Glutamatergic neuron (in vitro differentiated cells): ENCODE measurements at regions not wholly inside any gene's neighbourhood (a gene's known extent, or its start where the extent isn't known, plus 50 kb on each side); places are given as distances from the start of the nearest gene placed in this dataset.

Experiments
- DNase-seq: peaks from one replicate; pipeline ENCODE4 v3.0.0; 2022
- H3K27ac Mint-ChIP-seq: one replicate; pipeline ENCODE4 v1.8.0; 2020; ENCODE audit warnings: mild to moderate bottlenecking, mixed read lengths, inconsistent platforms; ENCODE audit not compliant: unreplicated experiment
- H3K27me3 Mint-ChIP-seq: one replicate; pipeline ENCODE4 v1.8.0; 2020; ENCODE audit warnings: mild to moderate bottlenecking, moderate library complexity, mixed read lengths, inconsistent platforms; ENCODE audit not compliant: unreplicated experiment
- H3K36me3 Mint-ChIP-seq: one replicate; pipeline ENCODE4 v1.8.0; 2020; ENCODE audit warnings: mild to moderate bottlenecking, mixed read lengths, inconsistent platforms; ENCODE audit not compliant: unreplicated experiment
- H3K4me1 Mint-ChIP-seq: one replicate; pipeline ENCODE4 v1.8.0; 2020; ENCODE audit warnings: mild to moderate bottlenecking, low read depth, mixed read lengths, inconsistent platforms; ENCODE audit not compliant: unreplicated experiment
- H3K4me3 Mint-ChIP-seq: one replicate; pipeline ENCODE4 v1.8.0; 2020; ENCODE audit warnings: mild to moderate bottlenecking, mixed read lengths, inconsistent platforms; ENCODE audit not compliant: unreplicated experiment
- H3K9me3 Mint-ChIP-seq: one replicate; pipeline ENCODE4 v1.8.0; 2020; ENCODE audit warnings: mild to moderate bottlenecking, moderate library complexity, mixed read lengths, inconsistent platforms; ENCODE audit not compliant: unreplicated experiment
- TF ChIP-seq, protein P1 (sequence below): fragments of 200-600 bp; sonication (generic); IDR thresholded peaks from one replicate; pipeline ENCODE4 v1.5.0; 2021; ENCODE audit not compliant: partially characterized antibody, unreplicated experiment

DNA sequence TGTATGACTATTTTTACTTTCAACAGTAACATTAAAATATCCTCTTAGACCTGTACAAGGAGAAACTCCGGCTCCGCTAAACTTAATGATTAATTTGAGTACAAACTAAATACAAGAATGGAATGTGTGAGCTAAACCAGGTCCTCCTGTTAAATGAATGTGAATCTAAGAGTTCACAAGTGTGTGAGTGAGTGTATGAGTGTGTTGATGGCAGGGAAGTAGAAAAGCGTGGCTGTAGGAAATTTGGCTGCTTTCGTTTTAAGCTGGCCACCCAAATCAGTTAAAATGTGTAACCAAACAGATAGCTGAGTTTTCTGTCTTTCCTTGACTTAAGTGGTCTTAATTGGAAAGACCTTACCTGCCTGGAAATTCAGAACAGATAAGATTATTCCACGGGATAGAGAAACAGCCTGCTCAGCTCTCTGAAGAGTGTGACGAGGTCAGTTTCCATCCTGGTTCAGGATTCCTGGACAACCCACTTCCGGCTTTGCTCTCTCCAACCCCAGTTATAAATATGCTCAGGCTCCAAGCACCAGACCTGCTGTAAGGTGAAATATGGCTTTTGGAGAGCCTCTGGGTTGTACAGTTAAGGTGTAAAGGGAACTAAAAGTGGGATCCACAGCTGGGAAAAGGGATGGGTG is 908.6 kb upstream of the EDIL3 start:
- H3K36me3 Mint-ChIP-seq: no peaks in the 10 kb centered on the region
- no peak for DNase-seq
- H3K4me1 Mint-ChIP-seq: no peaks in the 10 kb centered on the region
- TF ChIP-seq, protein P1, sequence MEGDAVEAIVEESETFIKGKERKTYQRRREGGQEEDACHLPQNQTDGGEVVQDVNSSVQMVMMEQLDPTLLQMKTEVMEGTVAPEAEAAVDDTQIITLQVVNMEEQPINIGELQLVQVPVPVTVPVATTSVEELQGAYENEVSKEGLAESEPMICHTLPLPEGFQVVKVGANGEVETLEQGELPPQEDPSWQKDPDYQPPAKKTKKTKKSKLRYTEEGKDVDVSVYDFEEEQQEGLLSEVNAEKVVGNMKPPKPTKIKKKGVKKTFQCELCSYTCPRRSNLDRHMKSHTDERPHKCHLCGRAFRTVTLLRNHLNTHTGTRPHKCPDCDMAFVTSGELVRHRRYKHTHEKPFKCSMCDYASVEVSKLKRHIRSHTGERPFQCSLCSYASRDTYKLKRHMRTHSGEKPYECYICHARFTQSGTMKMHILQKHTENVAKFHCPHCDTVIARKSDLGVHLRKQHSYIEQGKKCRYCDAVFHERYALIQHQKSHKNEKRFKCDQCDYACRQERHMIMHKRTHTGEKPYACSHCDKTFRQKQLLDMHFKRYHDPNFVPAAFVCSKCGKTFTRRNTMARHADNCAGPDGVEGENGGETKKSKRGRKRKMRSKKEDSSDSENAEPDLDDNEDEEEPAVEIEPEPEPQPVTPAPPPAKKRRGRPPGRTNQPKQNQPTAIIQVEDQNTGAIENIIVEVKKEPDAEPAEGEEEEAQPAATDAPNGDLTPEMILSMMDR: no peak
- no peaks in the 10 kb centered on the region for H3K27me3 Mint-ChIP-seq
- H3K4me3 Mint-ChIP-seq: no peak overlapping the region
- no peak overlapping the region for H3K27ac Mint-ChIP-seq
- H3K9me3 Mint-ChIP-seq: peaks cover 2% of the 10 kb centered on the region

DNA sequence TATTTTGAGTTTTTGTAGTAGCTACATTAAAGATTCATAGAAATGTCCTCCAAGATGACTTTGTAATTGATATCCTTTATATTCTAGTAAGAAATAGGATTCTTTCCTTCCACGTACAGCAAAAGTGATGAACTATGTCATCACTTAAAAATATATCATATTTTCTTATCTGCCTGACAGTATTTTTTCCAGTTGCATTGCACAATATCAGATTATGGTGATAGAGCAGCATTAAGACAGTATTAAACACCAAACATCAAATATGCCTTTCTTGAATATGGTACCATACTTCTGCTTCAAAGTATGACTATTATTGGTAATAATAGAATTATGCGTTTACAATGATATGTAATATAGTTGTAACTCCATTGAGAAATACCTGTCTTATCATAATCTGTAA is 919.8 kb upstream of the EDIL3 start:
- H3K27me3 Mint-ChIP-seq: no peaks in the 10 kb centered on the region
- H3K36me3 Mint-ChIP-seq: no peaks in the 10 kb centered on the region
- no peaks in the 10 kb centered on the region for H3K9me3 Mint-ChIP-seq
- no peak overlapping the region for H3K27ac Mint-ChIP-seq
- no peaks in the 10 kb centered on the region for H3K4me1 Mint-ChIP-seq
- no peak overlapping the region for H3K4me3 Mint-ChIP-seq
- TF ChIP-seq, protein P1: no peak
- DNase-seq: no peak

DNA sequence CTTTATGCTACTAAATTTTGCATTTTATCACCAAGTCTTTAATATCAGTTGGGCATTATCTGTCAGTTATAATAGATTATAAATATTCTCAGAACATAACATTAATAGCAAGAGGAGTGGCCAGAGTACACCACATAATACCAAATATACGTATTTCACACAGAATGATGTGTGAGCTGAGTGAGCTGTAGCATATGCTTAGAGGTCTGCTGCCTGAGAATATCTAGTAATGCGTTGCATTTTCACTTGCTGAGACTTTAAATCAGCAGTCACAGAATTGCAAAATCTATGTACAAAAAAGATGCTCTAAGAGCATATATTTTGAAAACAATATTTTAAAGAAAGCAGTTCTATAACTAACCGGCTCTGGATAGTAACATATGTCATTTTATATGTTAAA is 921.1 kb upstream of the EDIL3 start:
- H3K9me3 Mint-ChIP-seq: no peaks in the 10 kb centered on the region
- H3K27me3 Mint-ChIP-seq: no peaks in the 10 kb centered on the region
- H3K27ac Mint-ChIP-seq: no peak overlapping the region
- H3K4me1 Mint-ChIP-seq: no peaks in the 10 kb centered on the region
- no peak overlapping the region for H3K4me3 Mint-ChIP-seq
- no peak for DNase-seq
- no peaks in the 10 kb centered on the region for H3K36me3 Mint-ChIP-seq
- TF ChIP-seq, protein P1: no peak

DNA sequence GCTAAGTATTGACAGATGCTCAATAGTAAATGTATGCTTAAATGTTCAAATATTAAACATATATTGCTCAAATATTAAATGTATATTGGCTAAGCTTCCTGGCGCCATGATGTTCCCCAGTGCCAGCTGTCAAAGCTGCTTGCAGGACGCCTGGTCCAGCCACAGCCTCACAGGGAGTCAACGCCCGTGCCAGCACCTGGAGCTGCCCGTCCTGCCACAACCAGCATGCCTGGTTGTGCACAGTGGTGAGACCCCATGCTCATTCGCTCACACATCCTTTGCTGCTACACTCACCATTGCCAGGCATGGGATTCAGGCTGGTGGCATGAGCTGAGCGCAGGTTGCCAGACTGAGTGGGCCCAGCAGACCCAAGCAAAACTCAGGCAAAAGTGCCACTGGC is 926.9 kb upstream of the EDIL3 start:
- no peak for DNase-seq
- Mint-ChIP-seq H3K36me3 (no peaks in the 10 kb centered on the region), H3K27me3 (no peaks in the 10 kb centered on the region), H3K27ac (no peak overlapping the region), H3K4me1 (no peaks in the 10 kb centered on the region), H3K4me3 (no peak overlapping the region), H3K9me3 (no peaks in the 10 kb centered on the region)
- TF ChIP-seq, protein P1: no peak

DNA sequence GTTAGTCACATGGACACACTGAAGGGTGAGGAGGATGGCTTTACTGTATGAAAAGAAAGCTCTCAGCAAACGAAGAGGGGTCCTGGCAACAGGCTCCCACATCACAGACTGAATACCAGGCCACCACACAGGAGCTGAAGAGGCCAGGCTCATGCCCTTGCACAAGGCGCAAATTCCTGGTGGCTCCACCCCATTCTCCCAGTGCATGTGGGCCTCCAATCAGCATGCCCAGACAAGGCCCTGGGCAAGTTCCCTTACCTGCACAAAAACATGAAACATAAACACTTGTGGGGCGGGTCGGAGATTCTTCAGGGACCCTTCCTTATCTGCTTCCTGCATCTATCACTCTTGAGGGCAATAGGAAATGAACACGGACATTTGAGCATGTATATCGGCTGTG is 935.8 kb upstream of the EDIL3 start:
- no peaks in the 10 kb centered on the region for H3K27me3 Mint-ChIP-seq
- peaks cover 2% of the 10 kb centered on the region for H3K9me3 Mint-ChIP-seq
- no peak for DNase-seq
- H3K4me3 Mint-ChIP-seq: no peak overlapping the region
- H3K27ac Mint-ChIP-seq: no peak overlapping the region
- H3K4me1 Mint-ChIP-seq: no peaks in the 10 kb centered on the region
- TF ChIP-seq, protein P1: no peak
- H3K36me3 Mint-ChIP-seq: no peaks in the 10 kb centered on the region
